Neural progenitor cell (in vitro differentiated cells): ENCODE measurements at regions not wholly inside any gene's neighbourhood (a gene's known extent, or its start where the extent isn't known, plus 50 kb on each side); places are given as distances from the start of the nearest gene placed in this dataset.
"Not testable (repeated sequence)": the region's sequence is repeated elsewhere in the genome, so short reads cannot be mapped to it uniquely, and the experiment has no call there.

Experiments used
- DNase-seq: peaks from one replicate; pipeline ENCODE4 v3.0.0-alpha.2; 2016; ENCODE audit warnings: low spot score
- H2AFZ ChIP-seq: fragments of 200-600 bp; sonication (generic); replicated peaks from 2 replicates; pipeline ENCODE4 v1.6.1; 2016; ENCODE audit warnings: antibody characterized with exemption
- H3F3A ChIP-seq: fragments of 200-600 bp; sonication (generic); 2 replicates; pipeline ENCODE4 v1.6.1; 2016; ENCODE audit warnings: antibody characterized with exemption, low read depth
- H3K27ac ChIP-seq: fragments of 200-600 bp; sonication (generic); 2 replicates; pipeline ENCODE4 v1.5.1; 2016; ENCODE audit warnings: mild to moderate bottlenecking
- H3K27me3 ChIP-seq: fragments of 200-600 bp; sonication (generic); 2 replicates; pipeline ENCODE4 v1.6.1; 2016; ENCODE audit warnings: mild to moderate bottlenecking, moderate library complexity
- H3K36me3 ChIP-seq: fragments of 200-600 bp; sonication (generic); 2 replicates; pipeline ENCODE4 v1.5.1; 2016
- H3K4me1 ChIP-seq: fragments of 200-600 bp; sonication (generic); 2 replicates; pipeline ENCODE4 v1.6.1; 2016; ENCODE audit warnings: mixed run types
- H3K4me2 ChIP-seq: fragments of 200-600 bp; sonication (generic); 2 replicates; pipeline ENCODE4 v1.6.1; 2016
- H3K4me3 ChIP-seq: fragments of 200-600 bp; sonication (generic); 2 replicates; pipeline ENCODE4 v1.5.1; 2016
- H3K79me2 ChIP-seq: fragments of 200-600 bp; sonication (generic); 2 replicates; pipeline ENCODE4 v1.6.1; 2016; ENCODE audit warnings: low read depth
- H3K9ac ChIP-seq: fragments of 200-600 bp; sonication (generic); 2 replicates; pipeline ENCODE4 v1.6.1; 2016
- H3K9me3 ChIP-seq: fragments of 200-600 bp; sonication (generic); 2 replicates; pipeline ENCODE4 v1.5.1; 2016; ENCODE audit warnings: low read depth
- H4K20me1 ChIP-seq: fragments of 200-600 bp; sonication (generic); 2 replicates; pipeline ENCODE4 v1.6.1; 2016; ENCODE audit warnings: low read depth
- H3K27ac Mint-ChIP-seq: 3 replicates; pipeline ENCODE4 v1.8.0; 2021; ENCODE audit warnings: mixed read lengths
- H3K27me3 Mint-ChIP-seq: 2 replicates; pipeline ENCODE4 v1.8.0; 2022; ENCODE audit warnings: low read depth, mild to moderate bottlenecking, inconsistent platforms, moderate library complexity, mixed read lengths; ENCODE audit not compliant: insufficient read depth
- H3K36me3 Mint-ChIP-seq: 3 replicates; pipeline ENCODE4 v1.8.0; 2021; ENCODE audit warnings: mixed read lengths
- H3K4me1 Mint-ChIP-seq: 3 replicates; pipeline ENCODE4 v1.8.0; 2021; ENCODE audit warnings: mixed read lengths
- H3K4me3 Mint-ChIP-seq: 3 replicates; pipeline ENCODE4 v1.8.0; 2021; ENCODE audit warnings: mild to moderate bottlenecking, moderate library complexity, mixed read lengths
- H3K9me3 Mint-ChIP-seq: 3 replicates; pipeline ENCODE4 v1.8.0; 2020; ENCODE audit warnings: mixed read lengths
- CTCF ChIP-seq: fragments of 200-600 bp; sonication (generic); IDR thresholded peaks from 2 replicates; pipeline ENCODE4 v1.5.1; 2017; ENCODE audit warnings: antibody characterized with exemption, mild to moderate bottlenecking
- EZH2 ChIP-seq: fragments of 200-600 bp; sonication (generic); IDR thresholded peaks from 2 replicates; pipeline ENCODE4 v1.6.1; 2017; ENCODE audit warnings: antibody characterized with exemption, mild to moderate bottlenecking, moderate library complexity
- EZH2phosphoT487 ChIP-seq: fragments of 200-600 bp; sonication (generic); IDR thresholded peaks from 2 replicates; pipeline ENCODE4 v1.6.1; 2017; ENCODE audit warnings: antibody characterized with exemption

- TF ChIP-seq EZH2: no peak
- TF ChIP-seq EZH2phosphoT487: no peak
- TF ChIP-seq CTCF: no peak
- H3K9ac ChIP-seq: no peak overlapping the region
- no peak overlapping the region for H3K27ac ChIP-seq
- H3K27ac Mint-ChIP-seq: no peak overlapping the region
- no peak for DNase-seq
- H3K4me3 ChIP-seq: no peak overlapping the region
- no peaks in the 10 kb centered on the region for H3K4me1 ChIP-seq
- no peaks in the 10 kb centered on the region for H3K36me3 ChIP-seq
- no peaks in the 10 kb centered on the region for H3K36me3 Mint-ChIP-seq
- peaks cover 2% of the 10 kb centered on the region for H3K27me3 Mint-ChIP-seq
- H3K79me2 ChIP-seq: no peaks in the 10 kb centered on the region
- no peaks in the 10 kb centered on the region for H3K9me3 ChIP-seq
- no peak overlapping the region for H2AFZ ChIP-seq
- H3K4me3 Mint-ChIP-seq: no peak overlapping the region
- no peaks in the 10 kb centered on the region for H3K27me3 ChIP-seq
- H3K9me3 Mint-ChIP-seq: peaks cover 3% of the 10 kb centered on the region
- no peaks in the 10 kb centered on the region for H3K4me1 Mint-ChIP-seq
- H4K20me1 ChIP-seq: no peaks in the 10 kb centered on the region
- H3F3A ChIP-seq: no peaks in the 10 kb centered on the region
- no peak overlapping the region for H3K4me2 ChIP-seq
These were observed 437.9 kb upstream of the UBE2E3 start for GRCh38 chr2:180542511-180542910.

GRCh38 chr2:180540761-180541160, 439.6 kb upstream of the UBE2E3 start:
- no peaks in the 10 kb centered on the region for H3F3A ChIP-seq
- TF ChIP-seq EZH2 (no peak), CTCF (no peak), EZH2phosphoT487 (no peak)
- Mint-ChIP-seq H3K4me1 (no peaks in the 10 kb centered on the region), H3K4me3 (no peak overlapping the region), H3K9me3 (no peaks in the 10 kb centered on the region), H3K27ac (no peak overlapping the region), H3K36me3 (no peaks in the 10 kb centered on the region), H3K27me3 (peaks cover under 1% of the 10 kb centered on the region)
- H3K4me1 ChIP-seq: no peaks in the 10 kb centered on the region
- H4K20me1 ChIP-seq: no peaks in the 10 kb centered on the region
- no peak overlapping the region for H2AFZ ChIP-seq
- H3K36me3 ChIP-seq: no peaks in the 10 kb centered on the region
- no peak overlapping the region for H3K9ac ChIP-seq
- no peaks in the 10 kb centered on the region for H3K9me3 ChIP-seq
- H3K79me2 ChIP-seq: no peaks in the 10 kb centered on the region
- H3K4me3 ChIP-seq: no peak overlapping the region
- no peak overlapping the region for H3K4me2 ChIP-seq
- no peak overlapping the region for H3K27ac ChIP-seq
- H3K27me3 ChIP-seq: no peaks in the 10 kb centered on the region
- no peak for DNase-seq

GRCh38 chr2:180539541-180539940, 440.9 kb upstream of the UBE2E3 start:
- Mint-ChIP-seq H3K27ac (no peak overlapping the region), H3K36me3 (no peaks in the 10 kb centered on the region), H3K4me3 (no peak overlapping the region), H3K4me1 (no peaks in the 10 kb centered on the region), H3K27me3 (no peaks in the 10 kb centered on the region), H3K9me3 (no peaks in the 10 kb centered on the region)
- Histone ChIP-seq H4K20me1 (no peaks in the 10 kb centered on the region), H3K27ac (no peak overlapping the region), H3F3A (no peaks in the 10 kb centered on the region), H2AFZ (no peak overlapping the region), H3K9me3 (no peaks in the 10 kb centered on the region), H3K4me3 (no peak overlapping the region), H3K27me3 (no peaks in the 10 kb centered on the region), H3K9ac (no peak overlapping the region), H3K79me2 (no peaks in the 10 kb centered on the region), H3K4me1 (no peaks in the 10 kb centered on the region), H3K4me2 (no peak overlapping the region), H3K36me3 (no peaks in the 10 kb centered on the region)
- TF ChIP-seq EZH2phosphoT487 (no peak), EZH2 (no peak), CTCF (no peak)
- no peak for DNase-seq

- Mint-ChIP-seq H3K27me3 (peaks cover 2% of the 10 kb centered on the region), H3K9me3 (no peaks in the 10 kb centered on the region), H3K36me3 (no peaks in the 10 kb centered on the region), H3K4me1 (no peaks in the 10 kb centered on the region), H3K27ac (no peak overlapping the region), H3K4me3 (no peak overlapping the region)
- Histone ChIP-seq H3K4me3 (no peak overlapping the region), H3K9ac (no peak overlapping the region), H3K27me3 (no peaks in the 10 kb centered on the region), H3F3A (no peaks in the 10 kb centered on the region), H3K4me1 (no peaks in the 10 kb centered on the region), H3K36me3 (no peaks in the 10 kb centered on the region), H2AFZ (no peak overlapping the region), H4K20me1 (no peaks in the 10 kb centered on the region), H3K79me2 (no peaks in the 10 kb centered on the region), H3K9me3 (no peaks in the 10 kb centered on the region), H3K27ac (no peak overlapping the region), H3K4me2 (no peak overlapping the region)
- DNase-seq: no peak
- TF ChIP-seq EZH2 (no peak), CTCF (no peak)
These were observed 445.1 kb upstream of the UBE2E3 start for GRCh38 chr2:180535289-180535688.

GRCh38 chr2:180531787-180532186, 448.6 kb upstream of the UBE2E3 start:
- H3K27ac Mint-ChIP-seq, H3K79me2 ChIP-seq, H3K9me3 Mint-ChIP-seq, H3K4me3 Mint-ChIP-seq, H3K4me3 ChIP-seq, H3K4me2 ChIP-seq, H2AFZ ChIP-seq, H3K36me3 ChIP-seq, H3K4me1 ChIP-seq, H3K9ac ChIP-seq, H3K27me3 Mint-ChIP-seq, H3F3A ChIP-seq, H3K36me3 Mint-ChIP-seq, H3K27me3 ChIP-seq, H4K20me1 ChIP-seq, H3K4me1 Mint-ChIP-seq, H3K9me3 ChIP-seq, DNase-seq, H3K27ac ChIP-seq: not testable (repeated sequence)
